SU-DHL-6 (cell line): ENCODE measurements at regions not wholly inside any gene's neighbourhood (a gene's known extent, or its start where the extent isn't known, plus 50 kb on each side); places are given as distances from the start of the nearest gene placed in this dataset.

ENCODE experiments used
- H2AFZ ChIP-seq: fragments of 200-600 bp; sonication (generic); 2 replicates; pipeline ENCODE4 v1.6.1; 2014; ENCODE audit warnings: low read depth, mild to moderate bottlenecking, moderate library complexity, mixed read lengths, antibody characterized with exemption, low read length; ENCODE audit not compliant: severe bottlenecking
- H3F3A ChIP-seq: fragments of 200-600 bp; shearing (Covaris generic); 2 replicates; pipeline ENCODE4 v1.6.0; 2016; ENCODE audit warnings: antibody characterized with exemption, mild to moderate bottlenecking; ENCODE audit not compliant: insufficient read depth
- H3K27ac ChIP-seq: fragments of 200-600 bp; sonication (generic); 2 replicates; pipeline ENCODE4 v1.5.1; 2016; ENCODE audit warnings: low read depth, mild to moderate bottlenecking, low read length, moderate library complexity, mixed read lengths
- H3K27me3 ChIP-seq: fragments of 200-600 bp; sonication (generic), shearing (Covaris generic); 2 replicates; pipeline ENCODE4 v1.6.0; 2014; ENCODE audit warnings: mild to moderate bottlenecking, low read length
- H3K36me3 ChIP-seq: fragments of 200-600 bp; sonication (generic); 2 replicates; pipeline ENCODE4 v1.6.1; 2014; ENCODE audit warnings: mild to moderate bottlenecking, low read length, mixed read lengths
- H3K4me2 ChIP-seq: fragments of 300-600, 200-600 bp; shearing (Covaris generic), sonication (generic); 2 replicates; pipeline ENCODE4 v1.6.0; 2014; ENCODE audit warnings: low read length, low read depth, mild to moderate bottlenecking; ENCODE audit not compliant: poor library complexity, severe bottlenecking
- H3K4me3 ChIP-seq: fragments of 200-600 bp; sonication (generic); 2 replicates; pipeline ENCODE4 v1.5.1; 2014; ENCODE audit warnings: antibody characterized with exemption, low read length, mild to moderate bottlenecking, mixed read lengths; ENCODE audit not compliant: insufficient read depth, poor library complexity, severe bottlenecking
- H3K79me2 ChIP-seq: fragments of 200-600 bp; sonication (generic); 2 replicates; pipeline ENCODE4 v1.6.1; 2014; ENCODE audit warnings: mild to moderate bottlenecking, low read length, moderate library complexity; ENCODE audit not compliant: insufficient read depth
- H3K9ac ChIP-seq: fragments of 200-600 bp; sonication (generic); 2 replicates; pipeline ENCODE4 v1.7.0; 2014; ENCODE audit warnings: mild to moderate bottlenecking, low read length
- H3K9me2 ChIP-seq: fragments of 200-600 bp; sonication (generic); replicated peaks from 2 replicates; pipeline ENCODE4 v1.6.1; 2014; ENCODE audit warnings: low read length; ENCODE audit not compliant: insufficient read depth
- H3K9me3 ChIP-seq: fragments of 200-600 bp; sonication (generic); 2 replicates; pipeline ENCODE4 v1.6.1; 2014; ENCODE audit warnings: low read length, mixed read lengths; ENCODE audit not compliant: insufficient read depth
- H4K20me1 ChIP-seq: fragments of 200-600 bp; sonication (generic); 2 replicates; pipeline ENCODE4 v1.6.1; 2014; ENCODE audit warnings: low read depth, mild to moderate bottlenecking, antibody characterized with exemption, low read length, moderate library complexity, mixed read lengths
- EZH2phosphoT487 ChIP-seq: fragments of 200-600 bp; sonication (generic), shearing (Covaris generic); conservative IDR thresholded peaks from 2 replicates; pipeline ENCODE4 v1.6.1; 2018; ENCODE audit warnings: mild to moderate bottlenecking, antibody characterized with exemption, low read length, moderate library complexity, mixed read lengths
- TF ChIP-seq, protein P1 (sequence below): fragments of 200-600 bp; sonication (generic); IDR thresholded peaks from one replicate; pipeline ENCODE4 v1.5.1; 2017; ENCODE audit warnings: antibody characterized with exemption, mild to moderate bottlenecking, low read length, moderate library complexity; ENCODE audit not compliant: insufficient read depth, poor library complexity, severe bottlenecking

GRCh38 chr2:133844214-133844892 lies 276.1 kb upstream of the NCKAP5 start:
- H3K9me2 ChIP-seq, result no peaks in the 10 kb centered on the region
- no peaks in the 10 kb centered on the region for H3K9me3 ChIP-seq
- no peaks in the 10 kb centered on the region for H4K20me1 ChIP-seq
- TF ChIP-seq, protein P1, sequence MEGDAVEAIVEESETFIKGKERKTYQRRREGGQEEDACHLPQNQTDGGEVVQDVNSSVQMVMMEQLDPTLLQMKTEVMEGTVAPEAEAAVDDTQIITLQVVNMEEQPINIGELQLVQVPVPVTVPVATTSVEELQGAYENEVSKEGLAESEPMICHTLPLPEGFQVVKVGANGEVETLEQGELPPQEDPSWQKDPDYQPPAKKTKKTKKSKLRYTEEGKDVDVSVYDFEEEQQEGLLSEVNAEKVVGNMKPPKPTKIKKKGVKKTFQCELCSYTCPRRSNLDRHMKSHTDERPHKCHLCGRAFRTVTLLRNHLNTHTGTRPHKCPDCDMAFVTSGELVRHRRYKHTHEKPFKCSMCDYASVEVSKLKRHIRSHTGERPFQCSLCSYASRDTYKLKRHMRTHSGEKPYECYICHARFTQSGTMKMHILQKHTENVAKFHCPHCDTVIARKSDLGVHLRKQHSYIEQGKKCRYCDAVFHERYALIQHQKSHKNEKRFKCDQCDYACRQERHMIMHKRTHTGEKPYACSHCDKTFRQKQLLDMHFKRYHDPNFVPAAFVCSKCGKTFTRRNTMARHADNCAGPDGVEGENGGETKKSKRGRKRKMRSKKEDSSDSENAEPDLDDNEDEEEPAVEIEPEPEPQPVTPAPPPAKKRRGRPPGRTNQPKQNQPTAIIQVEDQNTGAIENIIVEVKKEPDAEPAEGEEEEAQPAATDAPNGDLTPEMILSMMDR, result peak; percentile 78
- no peak for TF ChIP-seq EZH2phosphoT487
- H3K27ac ChIP-seq, result no peak overlapping the region
- H3K4me3 ChIP-seq, result no peak overlapping the region
- H3K36me3 ChIP-seq, result no peaks in the 10 kb centered on the region
- H2AFZ ChIP-seq, result no peak overlapping the region
- no peak overlapping the region for H3K9ac ChIP-seq
- no peak overlapping the region for H3K4me2 ChIP-seq
- no peaks in the 10 kb centered on the region for H3K27me3 ChIP-seq
- no peaks in the 10 kb centered on the region for H3F3A ChIP-seq
- no peaks in the 10 kb centered on the region for H3K79me2 ChIP-seq

- H3K79me2 ChIP-seq, result no peaks in the 10 kb centered on the region
- no peak overlapping the region for H3K9ac ChIP-seq
- no peaks in the 10 kb centered on the region for H3K9me3 ChIP-seq
- TF ChIP-seq, protein P1, result no peak
- no peak overlapping the region for H2AFZ ChIP-seq
- no peak overlapping the region for H3K4me3 ChIP-seq
- no peaks in the 10 kb centered on the region for H3K9me2 ChIP-seq
- H3K27ac ChIP-seq, result no peak overlapping the region
- H4K20me1 ChIP-seq, result no peaks in the 10 kb centered on the region
- H3K27me3 ChIP-seq, result no peaks in the 10 kb centered on the region
- H3F3A ChIP-seq, result no peaks in the 10 kb centered on the region
- H3K36me3 ChIP-seq, result no peaks in the 10 kb centered on the region
- H3K4me2 ChIP-seq, result no peak overlapping the region
Measured at GRCh38 chr2:133846476-133846875, 278.2 kb upstream of the NCKAP5 start.

- Histone ChIP-seq H3K27ac (no peak overlapping the region), H3K9me2 (no peaks in the 10 kb centered on the region), H3K27me3 (no peaks in the 10 kb centered on the region), H3F3A (no peaks in the 10 kb centered on the region), H3K79me2 (no peaks in the 10 kb centered on the region), H3K4me2 (no peak overlapping the region), H4K20me1 (no peaks in the 10 kb centered on the region), H3K36me3 (no peaks in the 10 kb centered on the region), H3K4me3 (no peak overlapping the region), H3K9me3 (no peaks in the 10 kb centered on the region), H2AFZ (no peak overlapping the region), H3K9ac (no peak overlapping the region)
- TF ChIP-seq, protein P1, result no peak
- no peak for TF ChIP-seq EZH2phosphoT487
Measured at GRCh38 chr2:133847591-133847990, 279.3 kb upstream of the NCKAP5 start.
